ENCODE measurements at regions not wholly inside any gene's neighbourhood (a gene's known extent, or its start where the extent isn't known, plus 50 kb on each side); places are given as distances from the start of the nearest gene placed in this dataset.

DNA sequence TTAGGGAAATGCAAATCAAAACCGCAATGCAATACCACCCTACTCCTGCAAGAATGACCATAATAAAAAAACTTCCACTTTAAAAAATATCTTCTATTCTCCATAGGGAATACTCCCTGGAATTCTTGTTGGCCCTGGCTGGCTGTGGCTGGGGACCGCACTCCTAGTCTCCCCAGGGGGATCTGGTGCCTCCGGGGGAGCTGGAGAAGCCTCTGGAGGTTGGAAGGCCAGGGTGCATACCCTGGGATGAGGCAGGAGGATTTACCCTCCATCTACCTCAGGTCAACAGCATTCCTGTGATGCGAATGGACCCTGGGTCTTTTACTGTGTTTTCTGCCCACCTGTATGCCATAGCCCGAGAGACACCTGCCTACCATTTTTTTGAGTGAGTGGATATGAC lies 120.0 kb upstream of the ZNF536 start:
- H4K8ac ChIP-seq (ENCODE audit: extremely low read depth, insufficient read depth, low read length) = no peak overlapping the region
- no peak overlapping the region for H2BK20ac ChIP-seq (ENCODE audit: low read length)
- no peak overlapping the region for H2BK120ac ChIP-seq (replicated peaks; ENCODE audit: low read depth, low read length)
- WGBS, 2 experiments (ENCODE audit: extremely low coverage in 1 of 2, insufficient coverage in 1 of 2, insufficient read length in 1 of 2, insufficient replicate concordance in 2 of 2, low coverage in 1 of 2, low lambda C conversion rate in 2 of 2, missing lambda C conversion rate in 1 of 2) = 90% methylated on average over 5 of the region's 5 CpGs; no CpG with 5 or more reads in 1 of the 2 experiments
- no peaks in the 10 kb centered on the region for H3K36me3 ChIP-seq (ENCODE audit: control insufficient read depth in 2 of 4, insufficient read depth in 4 of 4, low read length in 3 of 4)
- no peaks in the 10 kb centered on the region for H3K79me2 ChIP-seq (ENCODE audit: control insufficient read depth in 1 of 2, insufficient read depth in 2 of 2, low read length in 2 of 2)
- H2BK5ac ChIP-seq (ENCODE audit: low read depth, low read length) = no peak overlapping the region
- no peak overlapping the region for H3K4me3 ChIP-seq (ENCODE audit: extremely low read depth in 1 of 4, insufficient read depth in 2 of 4, low read depth in 3 of 4, low read length in 4 of 4)
- no peak overlapping the region for H3K23ac ChIP-seq (ENCODE audit: insufficient read length)
- H3K4ac ChIP-seq (replicated peaks; ENCODE audit: insufficient read length, low read depth, low read length) = no peak overlapping the region
- no peak overlapping the region for H2AFZ ChIP-seq (ENCODE audit: low read length)
- H2BK12ac ChIP-seq (ENCODE audit: low read depth, low read length) = no peak overlapping the region
- no peak for TF ChIP-seq SP4 (IDR thresholded peaks at IDR 0.05; ENCODE audit: low read length)
- TF ChIP-seq TAF7 (optimal IDR thresholded peaks at IDR 0.05; ENCODE audit: borderline replicate concordance, low read depth, low read length) = no peak
- no peak for TF ChIP-seq RAD21 (IDR thresholded peaks at IDR 0.05 in 1 of 2, conservative IDR thresholded peaks at IDR 0.05 in 1 of 2; ENCODE audit: low read depth in 2 of 2, low read length in 2 of 2)
- TF ChIP-seq NRF1 (IDR thresholded peaks at IDR 0.05; ENCODE audit: low read depth, low read length) = no peak
- no peak for TF ChIP-seq SP1 (IDR thresholded peaks at IDR 0.05; ENCODE audit: low read depth, low read length)
- TF ChIP-seq CEBPB (IDR thresholded peaks at IDR 0.05; ENCODE audit: low read depth, low read length) = no peak
- TF ChIP-seq EP300 (IDR thresholded peaks at IDR 0.05; ENCODE audit: borderline replicate concordance in 1 of 2, low read depth in 2 of 2, low read length in 2 of 2) = no peak
- TF ChIP-seq, protein P1, sequence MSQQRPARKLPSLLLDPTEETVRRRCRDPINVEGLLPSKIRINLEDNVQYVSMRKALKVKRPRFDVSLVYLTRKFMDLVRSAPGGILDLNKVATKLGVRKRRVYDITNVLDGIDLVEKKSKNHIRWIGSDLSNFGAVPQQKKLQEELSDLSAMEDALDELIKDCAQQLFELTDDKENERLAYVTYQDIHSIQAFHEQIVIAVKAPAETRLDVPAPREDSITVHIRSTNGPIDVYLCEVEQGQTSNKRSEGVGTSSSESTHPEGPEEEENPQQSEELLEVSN (IDR thresholded peaks at IDR 0.05) = no peak
- TF ChIP-seq TEAD4 (IDR thresholded peaks at IDR 0.05; ENCODE audit: low read depth, low read length) = no peak
- no peak overlapping the region for H3K9ac ChIP-seq (replicated peaks in 1 of 4; ENCODE audit: extremely low read depth in 1 of 4, low read depth in 3 of 4, low read length in 3 of 4)
- no peak overlapping the region for H3K18ac ChIP-seq (ENCODE audit: extremely low read depth, low read length)
- ChIA-PET POLR2A (ENCODE audit: partially characterized antibody) (no interaction called here), CTCF (ENCODE audit: partially characterized antibody) (interaction anchor here (0.7 to 0.9 kb wide), 3 partner anchors 51 to 170 kb away, joined by 3 read pairs; no protein-coding TSS in a partner anchor)
- H3K27me3 ChIP-seq (replicated peaks in 1 of 4; ENCODE audit: control insufficient read depth in 3 of 4, extremely low read depth in 1 of 4, insufficient read depth in 3 of 4, low read length in 3 of 4) = no peaks in the 10 kb centered on the region
- H4K91ac ChIP-seq (replicated peaks; ENCODE audit: insufficient read length, low read length) = no peak overlapping the region
- no peak overlapping the region for H3K4me2 ChIP-seq (ENCODE audit: insufficient read depth in 1 of 2, low read depth in 2 of 2, low read length in 2 of 2)
- no peak overlapping the region for H3K14ac ChIP-seq (ENCODE audit: insufficient read length)
- peaks cover 4 to 11% (median 5%) of the 10 kb centered on the region in 4 experiments; a peak in 6 of 7 replicates for H3K4me1 ChIP-seq (replicated peaks in 1 of 4; ENCODE audit: control insufficient read depth in 3 of 4, insufficient read depth in 4 of 4, low read length in 3 of 4)
- no peak overlapping the region for H2AK5ac ChIP-seq (ENCODE audit: low read depth, low read length)
- no peak overlapping the region for H2BK15ac ChIP-seq (ENCODE audit: low read length)
- no peaks in the 10 kb centered on the region for H3K79me1 ChIP-seq (ENCODE audit: low read depth, low read length)
- H4K20me1 ChIP-seq (replicated peaks in 1 of 2; ENCODE audit: control insufficient read depth in 1 of 2, insufficient read depth in 2 of 2, low read length in 2 of 2) = no peaks in the 10 kb centered on the region
- H4K5ac ChIP-seq (ENCODE audit: insufficient read length, low read depth, low read length) = no peak overlapping the region
- H3K56ac ChIP-seq (replicated peaks; ENCODE audit: insufficient read length, low read depth, low read length) = no peak overlapping the region
- DNase-seq (ENCODE audit: low read depth in 1 of 2, low spot score in 2 of 2) (no peak), FAIRE-seq (no peak)
- H3K27ac ChIP-seq (ENCODE audit: low read depth, low read length) = no peak overlapping the region
- no peaks in the 10 kb centered on the region for H3K9me3 ChIP-seq (ENCODE audit: insufficient read depth in 2 of 2, low read depth in 1 of 2, low read length in 1 of 2)
- H3K23me2 ChIP-seq (ENCODE audit: low read depth, low read length) = no peaks in the 10 kb centered on the region

All from H1 (cell line).